GM23338 (cell line): ENCODE measurements at regions not wholly inside any gene's neighbourhood (a gene's known extent, or its start where the extent isn't known, plus 50 kb on each side); places are given as distances from the start of the nearest gene placed in this dataset.

Experiments used
- ATAC-seq: fragments of 200-7000 bp; cut with Tn5 transposase; 3 replicates; pipeline ENCODE4 v1.9.1; 2020
- DNase-seq: peaks from one replicate; pipeline ENCODE4 v3.0.0-alpha.2; 2015; ENCODE audit warnings: low spot score
- H2AFZ ChIP-seq: fragments of 200-600 bp; sonication (generic); 2 replicates; pipeline ENCODE4 v1.8.0; 2016; ENCODE audit warnings: antibody characterized with exemption, mild to moderate bottlenecking, moderate library complexity
- H3F3A ChIP-seq: fragments of 200-600 bp; sonication (generic); replicated peaks from 2 replicates; pipeline ENCODE4 v1.8.0; 2017; ENCODE audit warnings: antibody characterized with exemption, mixed run types, low read depth
- H3K27ac ChIP-seq: fragments of 200-600 bp; sonication (generic); 2 replicates; pipeline ENCODE4 v1.6.1; 2016; ENCODE audit warnings: low read depth
- H3K27me3 ChIP-seq: fragments of 200-600 bp; sonication (generic); 2 replicates; pipeline ENCODE4 v1.8.0; 2016; ENCODE audit warnings: mild to moderate bottlenecking, mixed run types, moderate library complexity; ENCODE audit not compliant: insufficient read depth
- H3K36me3 ChIP-seq: fragments of 200-600 bp; sonication (generic); 2 replicates; pipeline ENCODE4 v1.8.0; 2016; ENCODE audit warnings: mild to moderate bottlenecking; ENCODE audit not compliant: insufficient read depth
- H3K4me1 ChIP-seq: fragments of 200-600 bp; sonication (generic); 2 replicates; pipeline ENCODE4 v1.8.0; 2016; ENCODE audit warnings: mild to moderate bottlenecking, moderate library complexity; ENCODE audit not compliant: insufficient read depth
- H3K4me2 ChIP-seq: fragments of 200-600 bp; sonication (generic); 2 replicates; pipeline ENCODE4 v1.7.1; 2017; ENCODE audit warnings: mixed run types
- H3K4me3 ChIP-seq: fragments of 200-600 bp; sonication (generic); 2 replicates; pipeline ENCODE4 v1.6.1; 2016; ENCODE audit warnings: mixed run types
- H3K79me2 ChIP-seq: fragments of 200-600 bp; sonication (generic); replicated peaks from 2 replicates; pipeline ENCODE4 v1.8.0; 2017; ENCODE audit warnings: mild to moderate bottlenecking; ENCODE audit not compliant: insufficient read depth
- H3K9me2 ChIP-seq: fragments of 200-600 bp; sonication (generic); 2 replicates; pipeline ENCODE4 v1.8.0; 2017; ENCODE audit not compliant: insufficient read depth
- H4K20me1 ChIP-seq: fragments of 200-600 bp; sonication (generic); replicated peaks from 2 replicates; pipeline ENCODE4 v1.8.0; 2017; ENCODE audit warnings: mild to moderate bottlenecking; ENCODE audit not compliant: insufficient read depth
- H3K27ac Mint-ChIP-seq: 2 replicates; pipeline ENCODE4 v1.8.0; 2020; ENCODE audit warnings: inconsistent platforms, mild to moderate bottlenecking, moderate library complexity, mixed read lengths
- H3K27me3 Mint-ChIP-seq: 3 replicates; pipeline ENCODE4 v1.8.0; 2022; ENCODE audit warnings: low read depth, mild to moderate bottlenecking, moderate library complexity, mixed read lengths, inconsistent platforms; ENCODE audit not compliant: insufficient read depth, poor library complexity
- H3K36me3 Mint-ChIP-seq: 3 replicates; pipeline ENCODE4 v1.8.0; 2021; ENCODE audit warnings: low read depth, mild to moderate bottlenecking, inconsistent platforms, moderate library complexity, mixed read lengths
- H3K4me1 Mint-ChIP-seq: 3 replicates; pipeline ENCODE4 v1.8.0; 2020; ENCODE audit warnings: mild to moderate bottlenecking, inconsistent platforms, mixed read lengths
- H3K4me3 Mint-ChIP-seq: 3 replicates; pipeline ENCODE4 v1.8.0; 2021; ENCODE audit warnings: moderate library complexity, mild to moderate bottlenecking, inconsistent platforms, mixed read lengths
- H3K9me3 Mint-ChIP-seq: 3 replicates; pipeline ENCODE4 v1.8.0; 2020; ENCODE audit warnings: moderate library complexity, mild to moderate bottlenecking, inconsistent platforms, mixed read lengths
- CREB1 ChIP-seq: fragments of 250-450 bp; sonication (Bioruptor Pico); IDR thresholded peaks from 2 replicates; pipeline ENCODE4 v1.5.0; 2020; ENCODE audit warnings: low read depth, mild to moderate bottlenecking, moderate library complexity
- CTCF ChIP-seq, 2 experiments: fragments of 200-600 bp in 1 of 2; sonication (generic) in 1 of 2; conservative IDR thresholded peaks; 2 replicates each; pipeline versions ENCODE4 v1.5.1 to v1.6.1; 2016 to 2017; ENCODE audit warnings: antibody characterized with exemption in 2 of 2, low read depth in 2 of 2, mild to moderate bottlenecking in 2 of 2, moderate library complexity in 1 of 2
- ETS1 ChIP-seq: IDR thresholded peaks from 2 replicates; pipeline ENCODE4 v1.6.1; 2016; ENCODE audit warnings: antibody characterized with exemption
- EZH2 ChIP-seq: fragments of 200-600 bp; sonication (generic); IDR thresholded peaks from one replicate; pipeline ENCODE4 v1.8.0; 2017; ENCODE audit warnings: antibody characterized with exemption, mild to moderate bottlenecking, low read depth; ENCODE audit not compliant: unreplicated experiment
- EZH2phosphoT487 ChIP-seq: fragments of 200-600 bp; sonication (generic); IDR thresholded peaks from one replicate; pipeline ENCODE4 v1.8.1; 2018; ENCODE audit warnings: antibody characterized with exemption; ENCODE audit not compliant: unreplicated experiment
- JUNB ChIP-seq: IDR thresholded peaks from one replicate; pipeline ENCODE4 v1.6.1; 2016; ENCODE audit warnings: antibody characterized with exemption; ENCODE audit not compliant: unreplicated experiment
- NANOG ChIP-seq: IDR thresholded peaks from 2 replicates; pipeline ENCODE4 v1.6.1; 2016; ENCODE audit warnings: antibody characterized with exemption, borderline replicate concordance
- POLR2AphosphoS5 ChIP-seq: IDR thresholded peaks from 2 replicates; pipeline ENCODE4 v1.6.1; 2016; ENCODE audit warnings: antibody characterized with exemption, low read depth
- REST ChIP-seq: IDR thresholded peaks from one replicate; pipeline ENCODE4 v1.6.1; 2018; ENCODE audit warnings: antibody characterized with exemption; ENCODE audit not compliant: unreplicated experiment
- STAT1 ChIP-seq: IDR thresholded peaks from one replicate; pipeline ENCODE4 v1.6.1; 2016; ENCODE audit warnings: antibody characterized with exemption; ENCODE audit not compliant: unreplicated experiment
- ZNF114 ChIP-seq: fragments of 250-450 bp; sonication (Bioruptor Pico); IDR thresholded peaks from 2 replicates; pipeline ENCODE4 v1.5.0; 2020; ENCODE audit warnings: mild to moderate bottlenecking, moderate library complexity
- ZNF331 ChIP-seq: fragments of 250-450 bp; sonication (Bioruptor Pico); IDR thresholded peaks from 2 replicates; pipeline ENCODE4 v1.5.0; 2020; ENCODE audit warnings: low read depth, mild to moderate bottlenecking, moderate library complexity
- TF ChIP-seq, protein P1 (sequence below): fragments of 250-450 bp; sonication (Bioruptor Pico); IDR thresholded peaks from 2 replicates; pipeline ENCODE4 v1.5.0; 2020; ENCODE audit warnings: mild to moderate bottlenecking, moderate library complexity

DNA sequence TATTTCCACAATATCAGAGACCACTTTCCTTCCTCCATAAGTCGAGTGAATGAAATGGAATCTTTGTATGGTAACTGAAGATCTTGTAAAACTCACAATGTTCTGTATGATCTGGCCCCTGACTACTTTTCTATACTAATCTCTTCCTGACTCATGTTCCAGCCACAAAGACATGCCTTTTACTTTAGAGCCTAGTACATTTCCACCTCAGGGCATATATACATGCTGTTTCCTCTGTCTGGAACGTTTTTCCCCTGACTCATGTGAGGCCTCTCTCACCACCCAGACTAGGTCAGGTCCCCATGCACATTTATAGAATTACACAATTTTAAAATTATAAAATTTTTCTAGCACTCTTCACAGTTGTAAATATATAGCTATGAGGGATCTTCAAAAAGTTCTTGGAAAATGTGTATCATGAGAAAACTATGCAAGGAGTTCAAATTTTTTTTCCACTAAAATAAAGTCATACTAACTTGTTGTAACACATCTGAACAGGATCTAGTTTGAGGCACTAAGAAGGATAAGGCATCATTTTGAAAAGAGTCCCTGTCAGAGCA is 208.8 kb downstream of the SH2D1A start:
- H3F3A ChIP-seq: no peaks in the 10 kb centered on the region
- ATAC-seq (no peak), DNase-seq (no peak)
- no peak overlapping the region for H3K4me3 ChIP-seq
- H3K4me1 ChIP-seq: no peaks in the 10 kb centered on the region
- Mint-ChIP-seq H3K4me1 (no peaks in the 10 kb centered on the region), H3K27ac (no peak overlapping the region), H3K9me3 (no peaks in the 10 kb centered on the region), H3K36me3 (no peaks in the 10 kb centered on the region), H3K27me3 (no peaks in the 10 kb centered on the region), H3K4me3 (no peak overlapping the region)
- H4K20me1 ChIP-seq: no peaks in the 10 kb centered on the region
- H3K9me2 ChIP-seq: no peaks in the 10 kb centered on the region
- no peaks in the 10 kb centered on the region for H3K27me3 ChIP-seq
- H3K4me2 ChIP-seq: no peak overlapping the region
- no peaks in the 10 kb centered on the region for H3K79me2 ChIP-seq
- no peaks in the 10 kb centered on the region for H3K36me3 ChIP-seq
- H3K27ac ChIP-seq: no peak overlapping the region
- no peak overlapping the region for H2AFZ ChIP-seq
- TF ChIP-seq CTCF (conservative IDR thresholded peaks at IDR 0.05; ENCODE audit: low read depth in 2 of 2): no peak
- TF ChIP-seq CREB1 (CRISPR knock-in tag): no peak
- no peak for TF ChIP-seq NANOG
- TF ChIP-seq, protein P1, sequence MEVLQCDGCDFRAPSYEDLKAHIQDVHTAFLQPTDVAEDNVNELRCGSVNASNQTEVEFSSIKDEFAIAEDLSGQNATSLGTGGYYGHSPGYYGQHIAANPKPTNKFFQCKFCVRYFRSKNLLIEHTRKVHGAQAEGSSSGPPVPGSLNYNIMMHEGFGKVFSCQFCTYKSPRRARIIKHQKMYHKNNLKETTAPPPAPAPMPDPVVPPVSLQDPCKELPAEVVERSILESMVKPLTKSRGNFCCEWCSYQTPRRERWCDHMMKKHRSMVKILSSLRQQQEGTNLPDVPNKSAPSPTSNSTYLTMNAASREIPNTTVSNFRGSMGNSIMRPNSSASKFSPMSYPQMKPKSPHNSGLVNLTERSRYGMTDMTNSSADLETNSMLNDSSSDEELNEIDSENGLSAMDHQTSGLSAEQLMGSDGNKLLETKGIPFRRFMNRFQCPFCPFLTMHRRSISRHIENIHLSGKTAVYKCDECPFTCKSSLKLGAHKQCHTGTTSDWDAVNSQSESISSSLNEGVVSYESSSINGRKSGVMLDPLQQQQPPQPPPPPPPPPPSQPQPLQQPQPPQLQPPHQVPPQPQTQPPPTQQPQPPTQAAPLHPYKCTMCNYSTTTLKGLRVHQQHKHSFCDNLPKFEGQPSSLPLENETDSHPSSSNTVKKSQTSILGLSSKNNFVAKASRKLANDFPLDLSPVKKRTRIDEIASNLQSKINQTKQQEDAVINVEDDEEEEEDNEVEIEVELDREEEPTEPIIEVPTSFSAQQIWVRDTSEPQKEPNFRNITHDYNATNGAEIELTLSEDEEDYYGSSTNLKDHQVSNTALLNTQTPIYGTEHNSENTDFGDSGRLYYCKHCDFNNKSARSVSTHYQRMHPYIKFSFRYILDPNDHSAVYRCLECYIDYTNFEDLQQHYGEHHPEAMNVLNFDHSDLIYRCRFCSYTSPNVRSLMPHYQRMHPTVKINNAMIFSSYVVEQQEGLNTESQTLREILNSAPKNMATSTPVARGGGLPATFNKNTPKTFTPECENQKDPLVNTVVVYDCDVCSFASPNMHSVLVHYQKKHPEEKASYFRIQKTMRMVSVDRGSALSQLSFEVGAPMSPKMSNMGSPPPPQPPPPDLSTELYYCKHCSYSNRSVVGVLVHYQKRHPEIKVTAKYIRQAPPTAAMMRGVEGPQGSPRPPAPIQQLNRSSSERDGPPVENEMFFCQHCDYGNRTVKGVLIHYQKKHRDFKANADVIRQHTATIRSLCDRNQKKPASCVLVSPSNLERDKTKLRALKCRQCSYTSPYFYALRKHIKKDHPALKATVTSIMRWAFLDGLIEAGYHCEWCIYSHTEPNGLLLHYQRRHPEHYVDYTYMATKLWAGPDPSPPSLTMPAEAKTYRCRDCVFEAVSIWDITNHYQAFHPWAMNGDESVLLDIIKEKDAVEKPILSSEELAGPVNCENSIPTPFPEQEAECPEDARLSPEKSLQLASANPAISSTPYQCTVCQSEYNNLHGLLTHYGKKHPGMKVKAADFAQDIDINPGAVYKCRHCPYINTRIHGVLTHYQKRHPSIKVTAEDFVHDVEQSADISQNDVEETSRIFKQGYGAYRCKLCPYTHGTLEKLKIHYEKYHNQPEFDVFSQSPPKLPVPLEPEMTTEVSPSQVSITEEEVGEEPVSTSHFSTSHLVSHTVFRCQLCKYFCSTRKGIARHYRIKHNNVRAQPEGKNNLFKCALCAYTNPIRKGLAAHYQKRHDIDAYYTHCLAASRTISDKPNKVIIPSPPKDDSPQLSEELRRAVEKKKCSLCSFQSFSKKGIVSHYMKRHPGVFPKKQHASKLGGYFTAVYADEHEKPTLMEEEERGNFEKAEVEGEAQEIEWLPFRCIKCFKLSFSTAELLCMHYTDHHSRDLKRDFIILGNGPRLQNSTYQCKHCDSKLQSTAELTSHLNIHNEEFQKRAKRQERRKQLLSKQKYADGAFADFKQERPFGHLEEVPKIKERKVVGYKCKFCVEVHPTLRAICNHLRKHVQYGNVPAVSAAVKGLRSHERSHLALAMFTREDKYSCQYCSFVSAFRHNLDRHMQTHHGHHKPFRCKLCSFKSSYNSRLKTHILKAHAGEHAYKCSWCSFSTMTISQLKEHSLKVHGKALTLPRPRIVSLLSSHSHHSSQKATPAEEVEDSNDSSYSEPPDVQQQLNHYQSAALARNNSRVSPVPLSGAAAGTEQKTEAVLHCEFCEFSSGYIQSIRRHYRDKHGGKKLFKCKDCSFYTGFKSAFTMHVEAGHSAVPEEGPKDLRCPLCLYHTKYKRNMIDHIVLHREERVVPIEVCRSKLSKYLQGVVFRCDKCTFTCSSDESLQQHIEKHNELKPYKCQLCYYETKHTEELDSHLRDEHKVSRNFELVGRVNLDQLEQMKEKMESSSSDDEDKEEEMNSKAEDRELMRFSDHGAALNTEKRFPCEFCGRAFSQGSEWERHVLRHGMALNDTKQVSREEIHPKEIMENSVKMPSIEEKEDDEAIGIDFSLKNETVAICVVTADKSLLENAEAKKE (CRISPR knock-in tag): no peak
- TF ChIP-seq EZH2phosphoT487: no peak
- no peak for TF ChIP-seq EZH2
- no peak for TF ChIP-seq ETS1
- no peak for TF ChIP-seq REST
- no peak for TF ChIP-seq ZNF114 (CRISPR knock-in tag)
- TF ChIP-seq STAT1: no peak
- TF ChIP-seq ZNF331: no peak
- no peak for TF ChIP-seq POLR2AphosphoS5
- no peak for TF ChIP-seq JUNB
